HG03060 (cell line): ENCODE measurements at regions not wholly inside any gene's neighbourhood (a gene's known extent, or its start where the extent isn't known, plus 50 kb on each side); places are given as distances from the start of the nearest gene placed in this dataset.

Experiments used
- ATAC-seq: cut with Tn5 transposase; IDR thresholded peaks from one replicate; pipeline ENCODE4 v1.9.1; 2021; ENCODE audit warnings: low read depth, moderate number of reproducible peaks; ENCODE audit not compliant: unreplicated experiment

- ATAC-seq = no peak
These were observed 586.5 kb upstream of the NXPH2 start for GRCh38 chr2:139366681-139367080.

- no peak for ATAC-seq
These were observed 585.0 kb upstream of the NXPH2 start for GRCh38 chr2:139365189-139365588.

GRCh38 chr2:139360654-139361053, 580.5 kb upstream of the NXPH2 start:
- ATAC-seq = no peak

GRCh38 chr2:139359818-139360217, 579.6 kb upstream of the NXPH2 start:
- ATAC-seq = no peak

GRCh38 chr2:139357972-139358371, 577.8 kb upstream of the NXPH2 start:
- ATAC-seq = no peak

GRCh38 chr2:139354518-139354917, 574.3 kb upstream of the NXPH2 start:
- ATAC-seq = no peak

GRCh38 chr2:139353874-139354273, 573.7 kb upstream of the NXPH2 start:
- ATAC-seq = no peak

- ATAC-seq = no peak
These were observed 537.1 kb upstream of the NXPH2 start for GRCh38 chr2:139317259-139317658.

- ATAC-seq = no peak
These were observed 533.9 kb upstream of the NXPH2 start for GRCh38 chr2:139314059-139314458.

- ATAC-seq = no peak
These were observed 516.6 kb upstream of the NXPH2 start for GRCh38 chr2:139296672-139297209.

GRCh38 chr2:139293992-139294548, 513.9 kb upstream of the NXPH2 start:
- ATAC-seq = no peak

GRCh38 chr2:139281124-139281523, 500.9 kb upstream of the NXPH2 start:
- no peak for ATAC-seq

GRCh38 chr2:139271879-139272278, 491.7 kb upstream of the NXPH2 start:
- ATAC-seq = no peak

GRCh38 chr2:139271149-139271548, 491.0 kb upstream of the NXPH2 start:
- ATAC-seq = no peak

- ATAC-seq = no peak
These were observed 479.9 kb upstream of the NXPH2 start for GRCh38 chr2:139260052-139260430.

GRCh38 chr2:139259422-139260051, 479.3 kb upstream of the NXPH2 start:
- no peak for ATAC-seq

GRCh38 chr2:139241286-139241685, 461.1 kb upstream of the NXPH2 start:
- ATAC-seq = no peak

GRCh38 chr2:139237023-139237422, 456.8 kb upstream of the NXPH2 start:
- ATAC-seq = no peak

GRCh38 chr2:139230881-139231280, 450.7 kb upstream of the NXPH2 start:
- no peak for ATAC-seq

GRCh38 chr2:139228276-139228675, 448.1 kb upstream of the NXPH2 start:
- no peak for ATAC-seq

GRCh38 chr2:139225961-139226360, 445.8 kb upstream of the NXPH2 start:
- no peak for ATAC-seq

- no peak for ATAC-seq
These were observed 438.0 kb upstream of the NXPH2 start for GRCh38 chr2:139218181-139218580.
